SK-N-SH (cell line): ENCODE measurements at regions not wholly inside any gene's neighbourhood (a gene's known extent, or its start where the extent isn't known, plus 50 kb on each side); places are given as distances from the start of the nearest gene placed in this dataset.
"Not testable (repeated sequence)": the region's sequence is repeated elsewhere in the genome, so short reads cannot be mapped to it uniquely, and the experiment has no call there.

Experiments used
- CTCF ChIA-PET: fragments of 300-600, 350-600 bp; formaldehyde crosslinking; extraction: SDS; loops from one replicate; lab custom pipeline; 2021; lab: Yijun Ruan, JAX
- POLR2A ChIA-PET: fragments of 350-600 bp; sonication (Branson Sonifier 250); formaldehyde crosslinking; extraction: SDS; loops from one replicate; lab custom pipeline; 2020; ENCODE audit warnings: antibody characterized with exemption, inconsistent platforms; lab: Yijun Ruan, JAX
- DNase-seq: peaks from one replicate; pipeline ENCODE4 v3.0.0; 2012
- H2AFZ ChIP-seq: fragments of 200-600 bp; sonication (generic); 2 replicates; pipeline ENCODE4 v1.8.1; 2016; ENCODE audit warnings: antibody characterized with exemption, mild to moderate bottlenecking, low read depth
- H3F3A ChIP-seq: fragments of 200-600 bp; sonication (generic); replicated peaks from 2 replicates; pipeline ENCODE3; 2016; ENCODE audit warnings: antibody characterized with exemption, mild to moderate bottlenecking; ENCODE audit not compliant: insufficient read depth
- H3K27ac ChIP-seq, 2 experiments: fragments of 200-500 bp in 1 of 2; fragments of 200-600 bp in 1 of 2; sonication (Bioruptor generic) in 1 of 2; sonication (generic), shearing (Covaris generic) in 1 of 2; 2 replicates each; pipeline versions ENCODE4 v1.5.1 to v1.6.1; 2014 to 2016; ENCODE audit warnings: low read depth in 2 of 2, inconsistent platforms in 1 of 2, low read length in 1 of 2, mild to moderate bottlenecking in 1 of 2, mixed read lengths in 1 of 2
- H3K27me3 ChIP-seq: fragments of 200-600 bp; sonication (generic), shearing (Covaris generic); 2 replicates; pipeline ENCODE4 v1.6.1; 2016; ENCODE audit warnings: mixed run types; ENCODE audit not compliant: insufficient read depth
- H3K36me3 ChIP-seq, 2 experiments: fragments of 200-500 bp in 1 of 2; fragments of 200-600 bp in 1 of 2; sonication (Bioruptor generic) in 1 of 2; sonication (generic) in 1 of 2; replicated peaks in 1 of 2; 2 replicates each; pipeline versions ENCODE3 to v1.5.1; 2014 to 2016; ENCODE audit warnings: low read length in 1 of 2, mild to moderate bottlenecking in 1 of 2; ENCODE audit not compliant: insufficient read depth in 2 of 2, control insufficient read depth in 1 of 2
- H3K4me1 ChIP-seq, 2 experiments: fragments of 200-500 bp in 1 of 2; fragments of 200-600 bp in 1 of 2; sonication (Bioruptor generic) in 1 of 2; sonication (generic), shearing (Covaris generic) in 1 of 2; 2 replicates each; pipeline versions ENCODE4 v1.5.1 to v1.6.1; 2014 to 2016; ENCODE audit warnings: low read depth in 1 of 2, low read length in 1 of 2, mixed run types in 1 of 2; ENCODE audit not compliant: insufficient read depth in 2 of 2, control insufficient read depth in 1 of 2
- H3K4me2 ChIP-seq: fragments of 200-600 bp; sonication (generic), shearing (Covaris generic); 2 replicates; pipeline ENCODE4 v1.6.1; 2017; ENCODE audit warnings: mixed run types
- H3K4me3 ChIP-seq, 2 experiments: fragments of 200-500 bp in 1 of 2; fragments of 200-600 bp in 1 of 2; sonication (Bioruptor generic) in 1 of 2; sonication (generic), shearing (Covaris generic) in 1 of 2; 2 replicates each; pipeline versions ENCODE4 v1.5.1 to v1.8.1; 2014 to 2016; ENCODE audit warnings: low read depth in 2 of 2, inconsistent platforms in 1 of 2, low read length in 1 of 2, mild to moderate bottlenecking in 1 of 2, mixed read lengths in 1 of 2, moderate library complexity in 1 of 2
- H3K79me2 ChIP-seq: fragments of 200-600 bp; sonication (generic); 2 replicates; pipeline ENCODE4 v1.8.1; 2017; ENCODE audit warnings: mild to moderate bottlenecking; ENCODE audit not compliant: insufficient read depth
- H3K9ac ChIP-seq: fragments of 200-600 bp; sonication (generic); 2 replicates; pipeline ENCODE4 v1.6.1; 2017; ENCODE audit warnings: mixed run types
- H3K9me2 ChIP-seq: fragments of 200-600 bp; sonication (generic); 2 replicates; pipeline ENCODE4 v1.6.1; 2017; ENCODE audit warnings: mixed run types
- H3K9me3 ChIP-seq: fragments of 200-600 bp; sonication (generic); 2 replicates; pipeline ENCODE4 v1.6.1; 2017; ENCODE audit warnings: mixed run types, mild to moderate bottlenecking, moderate library complexity
- H4K20me1 ChIP-seq: fragments of 200-600 bp; sonication (generic); 2 replicates; pipeline ENCODE4 v1.6.1; 2017; ENCODE audit warnings: mild to moderate bottlenecking, mixed run types; ENCODE audit not compliant: insufficient read depth
- ELF1 ChIP-seq: IDR thresholded peaks from 2 replicates; pipeline ENCODE4 v1.4.0; 2012
- EP300 ChIP-seq, 2 experiments: IDR thresholded peaks; 2 replicates each; pipeline versions ENCODE4 v1.4.0 to v1.6.1; 2012; ENCODE audit warnings: borderline replicate concordance in 1 of 2, low read depth in 1 of 2, low read length in 1 of 2
- FOSL2 ChIP-seq: IDR thresholded peaks from 2 replicates; pipeline ENCODE4 v1.4.0; 2012; ENCODE audit warnings: low read depth, mild to moderate bottlenecking, moderate library complexity, borderline replicate concordance
- NFIC ChIP-seq: IDR thresholded peaks from 2 replicates; pipeline ENCODE4 v1.4.0; 2012; ENCODE audit warnings: borderline replicate concordance
- RAD21 ChIP-seq: IDR thresholded peaks from 2 replicates; pipeline ENCODE4 v1.6.1; 2012; ENCODE audit warnings: mild to moderate bottlenecking, low read length
- RCOR1 ChIP-seq: fragments of 150-350 bp; IDR thresholded peaks from 2 replicates; pipeline ENCODE4 v1.6.1; 2017; ENCODE audit warnings: antibody characterized with exemption, low read length
- SIN3A ChIP-seq: IDR thresholded peaks from 2 replicates; pipeline ENCODE4 v1.6.1; 2012; ENCODE audit warnings: low read depth, mild to moderate bottlenecking, low read length, moderate library complexity, borderline replicate concordance
- TCF12 ChIP-seq: IDR thresholded peaks from 2 replicates; pipeline ENCODE4 v1.4.0; 2012
- TEAD4 ChIP-seq: IDR thresholded peaks from 2 replicates; pipeline ENCODE4 v1.4.0; 2012; ENCODE audit warnings: mild to moderate bottlenecking, borderline replicate concordance; ENCODE audit not compliant: insufficient read depth
- YY1 ChIP-seq: IDR thresholded peaks from 2 replicates; pipeline ENCODE4 v1.4.0; 2012; ENCODE audit warnings: low read depth, mild to moderate bottlenecking
- WGBS: methylation state at CpG from one replicate; pipeline ENCODE4 v1.1.6; 2017; ENCODE audit warnings: low lambda C conversion rate; 5-methylcytosine and 5-hydroxymethylcytosine counted together
- TF ChIP-seq, protein P1 (sequence below): IDR thresholded peaks from 2 replicates; pipeline ENCODE4 v1.4.0; 2012; ENCODE audit warnings: low read depth, borderline replicate concordance
- TF ChIP-seq, protein P2 (sequence below): IDR thresholded peaks from 2 replicates; pipeline ENCODE4; 2012
- TF ChIP-seq, protein P3 (sequence below): fragments of 150-350 bp; IDR thresholded peaks from 2 replicates; pipeline ENCODE4 v1.6.1; 2017; ENCODE audit warnings: antibody characterized with exemption, low read length, low read depth, borderline replicate concordance

DNA sequence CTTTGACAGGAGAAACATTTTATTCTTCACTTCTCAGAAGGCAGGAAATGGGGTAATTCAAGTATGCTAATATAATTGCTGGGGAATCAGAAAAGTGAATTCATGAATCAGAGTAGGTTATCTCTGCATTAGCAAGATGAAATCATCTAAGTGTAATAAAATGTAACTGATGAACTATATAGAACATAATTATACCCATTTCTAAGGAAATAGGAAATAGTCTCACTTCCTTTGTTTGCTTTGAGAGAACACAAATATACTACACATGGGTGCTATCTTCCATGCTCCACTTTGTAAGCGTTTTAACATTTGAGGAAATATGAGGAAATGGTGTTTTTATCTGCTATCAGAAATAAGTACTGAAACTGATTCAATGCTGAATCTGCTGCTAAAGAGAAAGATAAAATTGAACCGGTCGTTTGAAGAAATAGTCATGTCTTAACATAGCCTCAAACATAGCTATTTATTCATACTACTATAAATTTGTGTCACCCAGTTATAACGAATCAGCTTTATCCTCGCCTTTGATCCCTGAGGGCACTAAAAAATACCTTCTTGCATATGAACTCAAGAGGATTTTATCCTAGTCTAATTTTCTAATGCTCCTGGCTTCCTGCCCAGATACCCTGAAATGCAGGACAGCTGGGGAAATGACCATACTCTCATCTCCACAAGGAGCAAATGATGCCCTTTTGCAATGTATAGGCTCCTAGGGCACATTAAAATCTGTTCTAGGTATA is 696.0 kb downstream of the C12orf50 start:
- Histone ChIP-seq H3K79me2 (no peaks in the 10 kb centered on the region), H2AFZ (peak overlapping the region; percentile 39; the same call in 1 of the 2 replicates), H3K27me3 (no peaks in the 10 kb centered on the region), H3F3A (peaks cover 8% of the 10 kb centered on the region), H3K9me3 (no peaks in the 10 kb centered on the region), H3K27ac (peak overlapping the region; percentile 14 to 69; a peak in 2 of 4 replicates), H3K36me3 (no peaks in the 10 kb centered on the region), H4K20me1 (no peaks in the 10 kb centered on the region), H3K4me2 (0 out of 2 replicates have a peak overlapping the region, but pooled peaks have one; percentile 19), H3K4me3 (no peak overlapping the region), H3K4me1 (peaks cover 9 to 17% of the 10 kb centered on the region in 2 experiments; a peak in 3 of 4 replicates), H3K9ac (no peak overlapping the region), H3K9me2 (no peaks in the 10 kb centered on the region)
- TF ChIP-seq EP300 (IDR thresholded peaks at IDR 0.05; ENCODE audit: borderline replicate concordance in 1 of 2, low read depth in 1 of 2, low read length in 1 of 2): 0 out of 4 replicates have a peak, but pooled peaks of 1 of the 2 experiments have one; percentile 23
- TF ChIP-seq, protein P1, sequence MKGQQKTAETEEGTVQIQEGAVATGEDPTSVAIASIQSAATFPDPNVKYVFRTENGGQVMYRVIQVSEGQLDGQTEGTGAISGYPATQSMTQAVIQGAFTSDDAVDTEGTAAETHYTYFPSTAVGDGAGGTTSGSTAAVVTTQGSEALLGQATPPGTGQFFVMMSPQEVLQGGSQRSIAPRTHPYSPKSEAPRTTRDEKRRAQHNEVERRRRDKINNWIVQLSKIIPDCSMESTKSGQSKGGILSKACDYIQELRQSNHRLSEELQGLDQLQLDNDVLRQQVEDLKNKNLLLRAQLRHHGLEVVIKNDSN: no peak
- 0 out of 2 replicates have a peak, but pooled peaks have one; percentile 19 for TF ChIP-seq TEAD4
- 0 out of 2 replicates have a peak, but pooled peaks have one; percentile 14 for TF ChIP-seq TCF12
- TF ChIP-seq NFIC: peak; percentile 62
- peak; percentile 53; the same call in 1 of the 2 replicates for TF ChIP-seq RCOR1
- no peak for TF ChIP-seq YY1
- peak; percentile 58 for DNase-seq
- ChIA-PET CTCF (interaction anchor here (0.8 kb wide), 1 partner anchor 12 kb away, joined by 3 read pairs; no protein-coding TSS in a partner anchor), POLR2A (no interaction called here)
- WGBS: 30% methylated on average over 5 of the region's 5 CpGs

DNA sequence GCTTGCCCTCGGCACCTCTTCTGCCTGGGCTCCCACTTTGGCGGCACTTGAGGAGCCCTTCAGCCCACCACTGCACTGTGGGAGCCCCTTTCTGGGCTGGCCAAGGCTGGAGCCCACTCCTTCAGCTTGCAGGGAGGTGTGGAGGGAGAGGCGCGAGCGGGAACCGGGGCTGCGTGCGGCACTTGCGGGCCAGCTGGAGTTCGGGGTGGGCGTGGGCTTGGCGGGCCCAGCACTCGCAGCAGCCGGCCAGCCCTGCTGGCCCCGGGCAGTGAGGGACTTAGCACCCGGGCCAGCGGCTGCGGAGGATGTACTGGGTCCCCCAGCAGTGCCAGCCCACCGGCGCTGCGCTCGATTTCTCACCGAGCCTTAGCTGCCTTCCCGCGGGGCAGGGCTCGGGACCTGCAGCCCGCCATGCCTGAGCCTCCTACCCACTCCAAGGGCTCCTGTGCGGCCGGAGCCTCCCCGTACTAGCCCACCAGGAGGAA is 699.1 kb downstream of the C12orf50 start:
- CTCF ChIA-PET: not testable (repeated sequence)
- WGBS: 92% methylated on average over 6 of the region's 30 CpGs

DNA sequence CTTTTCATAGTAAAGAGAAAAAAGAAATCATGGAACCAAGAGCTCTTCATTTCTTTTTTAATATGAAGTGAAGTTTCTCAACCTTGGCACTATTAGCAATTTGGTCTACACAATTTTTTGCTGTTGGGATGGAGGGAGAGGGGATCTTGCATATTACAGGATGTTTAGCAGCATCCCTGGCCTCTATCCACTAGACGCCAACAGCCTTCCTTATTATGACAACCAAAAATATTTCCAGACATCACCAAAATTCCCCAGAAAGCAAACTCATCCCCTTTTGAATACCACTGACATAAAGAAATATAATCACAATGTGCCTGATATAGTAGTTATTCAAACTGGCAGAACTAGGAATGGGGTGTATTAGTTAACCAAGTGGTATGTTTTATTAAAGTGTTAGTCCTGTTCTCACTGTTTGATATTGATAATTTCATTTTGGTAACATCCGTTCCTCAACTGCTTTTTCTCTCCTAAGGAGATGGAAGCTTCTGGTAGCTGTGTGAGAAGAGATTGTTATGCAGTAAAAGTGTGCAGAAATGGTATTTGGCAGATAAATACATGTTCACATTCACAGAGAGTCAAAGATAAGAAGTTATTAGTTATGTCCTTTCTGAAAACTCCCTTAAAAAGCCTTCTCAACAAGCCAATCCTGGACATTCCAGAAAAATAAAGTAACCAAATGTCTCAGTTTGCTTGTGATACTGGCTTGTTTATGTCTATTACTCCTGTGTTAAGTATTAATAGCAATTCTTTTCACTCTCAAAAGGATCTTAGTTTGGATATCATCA is 699.9 kb downstream of the C12orf50 start:
- H3K27me3 ChIP-seq: no peaks in the 10 kb centered on the region
- H3K36me3 ChIP-seq: no peaks in the 10 kb centered on the region
- H4K20me1 ChIP-seq: no peaks in the 10 kb centered on the region
- POLR2A ChIA-PET: no interaction called here
- H3K4me1 ChIP-seq: peaks cover 9 to 10% of the 10 kb centered on the region in 2 experiments; a peak in 3 of 4 replicates
- H3K9me3 ChIP-seq: no peaks in the 10 kb centered on the region
- no peak overlapping the region for H3K9ac ChIP-seq
- H2AFZ ChIP-seq: no peak overlapping the region; the same call in 1 of the 2 replicates
- H3K4me3 ChIP-seq: no peak overlapping the region
- CTCF ChIA-PET: no interaction called here
- H3K9me2 ChIP-seq: no peaks in the 10 kb centered on the region
- TF ChIP-seq SIN3A: no peak
- TF ChIP-seq, protein P2, sequence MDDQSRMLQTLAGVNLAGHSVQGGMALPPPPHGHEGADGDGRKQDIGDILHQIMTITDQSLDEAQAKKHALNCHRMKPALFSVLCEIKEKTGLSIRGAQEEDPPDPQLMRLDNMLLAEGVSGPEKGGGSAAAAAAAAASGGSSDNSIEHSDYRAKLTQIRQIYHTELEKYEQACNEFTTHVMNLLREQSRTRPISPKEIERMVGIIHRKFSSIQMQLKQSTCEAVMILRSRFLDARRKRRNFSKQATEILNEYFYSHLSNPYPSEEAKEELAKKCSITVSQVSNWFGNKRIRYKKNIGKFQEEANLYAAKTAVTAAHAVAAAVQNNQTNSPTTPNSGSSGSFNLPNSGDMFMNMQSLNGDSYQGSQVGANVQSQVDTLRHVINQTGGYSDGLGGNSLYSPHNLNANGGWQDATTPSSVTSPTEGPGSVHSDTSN: peak; percentile 38; the same call in 1 of the 2 replicates
- no peak for TF ChIP-seq RAD21
- TF ChIP-seq, protein P3, sequence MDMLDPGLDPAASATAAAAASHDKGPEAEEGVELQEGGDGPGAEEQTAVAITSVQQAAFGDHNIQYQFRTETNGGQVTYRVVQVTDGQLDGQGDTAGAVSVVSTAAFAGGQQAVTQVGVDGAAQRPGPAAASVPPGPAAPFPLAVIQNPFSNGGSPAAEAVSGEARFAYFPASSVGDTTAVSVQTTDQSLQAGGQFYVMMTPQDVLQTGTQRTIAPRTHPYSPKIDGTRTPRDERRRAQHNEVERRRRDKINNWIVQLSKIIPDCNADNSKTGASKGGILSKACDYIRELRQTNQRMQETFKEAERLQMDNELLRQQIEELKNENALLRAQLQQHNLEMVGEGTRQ: no peak
- TF ChIP-seq TCF12: peak; percentile 45; the same call in 1 of the 2 replicates
- TF ChIP-seq FOSL2: no peak
- no peak for TF ChIP-seq ELF1
- TF ChIP-seq, all 33 proteins: peak for 2
- no peak overlapping the region for H3K27ac ChIP-seq
- no peaks in the 10 kb centered on the region for H3K79me2 ChIP-seq
- 85% methylated on average over 2 of the region's 2 CpGs for WGBS
- no peak overlapping the region for H3K4me2 ChIP-seq
- no peak for DNase-seq
- H3F3A ChIP-seq: peaks cover 8% of the 10 kb centered on the region

More for the DNA sequence above, 699.1 kb downstream of the C12orf50 start:
- H3K4me1 ChIP-seq: peaks cover 9 to 10% of the 10 kb centered on the region in 2 experiments; a peak in 3 of 4 replicates
- H3K9me2 ChIP-seq, H3K9ac ChIP-seq, DNase-seq, H3K27me3 ChIP-seq, POLR2A ChIA-PET, H3K27ac ChIP-seq, H3F3A ChIP-seq, H3K4me2 ChIP-seq, H3K4me3 ChIP-seq, H4K20me1 ChIP-seq, H2AFZ ChIP-seq, H3K79me2 ChIP-seq, H3K9me3 ChIP-seq, H3K36me3 ChIP-seq: not testable (repeated sequence)
